ENCODE measurements at regions not wholly inside any gene's neighbourhood (a gene's known extent, or its start where the extent isn't known, plus 50 kb on each side); places are given as distances from the start of the nearest gene placed in this dataset.

GRCh38 chr18:67608615-67609273, 92.2 kb upstream of the DSEL start:
- TF ChIP-seq EZH2phosphoT487 (IDR thresholded peaks at IDR 0.05) (no peak), CTCF (IDR thresholded peaks at IDR 0.05) (no peak), EZH2 (IDR thresholded peaks at IDR 0.05) (no peak)
